C1 segment of cervical spinal cord (tissue), 14 donors: ENCODE measurements at regions not wholly inside any gene's neighbourhood (a gene's known extent, or its start where the extent isn't known, plus 50 kb on each side); places are given as distances from the start of the nearest gene placed in this dataset.
A peak's percentile ranks its signal among the peaks of the same experiment; 100 is the strongest.
"Not testable (repeated sequence)": the region's sequence is repeated elsewhere in the genome, so short reads cannot be mapped to it uniquely, and the experiment has no call there.

ENCODE experiments used
- DNase-seq, 14 donors: peaks; one replicate each; lab custom pipeline; 2025; lab: John Stamatoyannopoulos, UW

- no peak for DNase-seq
Observed at GRCh38 chr2:57156231-57156924, 890.2 kb upstream of the VRK2 start.

DNA sequence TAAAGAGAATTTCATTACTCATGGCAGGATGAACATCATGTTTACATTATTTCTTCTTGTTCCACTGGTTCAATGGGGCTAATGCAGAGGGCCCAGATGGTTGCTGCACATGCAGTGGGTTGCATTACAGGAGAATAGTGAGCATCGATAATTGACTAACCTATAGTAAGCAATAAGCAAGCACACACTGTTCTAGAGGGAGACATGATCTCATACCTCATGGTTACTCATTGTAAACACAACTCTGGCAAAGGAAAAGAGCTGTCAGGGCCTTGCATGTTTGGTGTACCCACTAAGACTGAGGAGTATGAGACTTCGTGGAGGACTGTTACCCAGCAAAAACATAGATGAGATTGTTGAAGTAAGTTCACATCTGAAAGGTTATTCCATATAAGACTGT is 885.6 kb upstream of the VRK2 start:
- no peak for DNase-seq

GRCh38 chr2:57177176-57177575 is 869.4 kb upstream of the VRK2 start:
- DNase-seq, result no peak

GRCh38 chr2:57180042-57180567 is 866.5 kb upstream of the VRK2 start:
- DNase-seq, result no peak

DNA sequence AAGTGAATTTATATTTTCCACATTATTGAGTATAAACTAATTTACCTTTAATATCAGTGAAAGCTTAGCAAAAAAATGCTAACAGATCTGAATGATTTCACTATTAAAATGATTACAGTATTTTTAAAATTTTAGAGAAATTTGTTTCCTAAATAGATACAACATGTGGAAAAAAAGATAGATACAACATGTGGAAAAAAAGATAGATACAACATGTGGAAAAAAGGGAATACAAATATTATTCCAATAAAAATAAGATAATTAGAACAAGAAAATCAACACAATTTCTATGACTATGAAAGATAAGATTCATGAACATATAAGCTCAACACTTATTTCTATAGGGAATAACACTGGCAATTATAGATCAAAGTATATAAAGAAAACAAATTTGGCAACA is 865.9 kb upstream of the VRK2 start:
- DNase-seq, result no peak

GRCh38 chr2:57181315-57182038 is 865.1 kb upstream of the VRK2 start:
- DNase-seq, result no peak

DNA sequence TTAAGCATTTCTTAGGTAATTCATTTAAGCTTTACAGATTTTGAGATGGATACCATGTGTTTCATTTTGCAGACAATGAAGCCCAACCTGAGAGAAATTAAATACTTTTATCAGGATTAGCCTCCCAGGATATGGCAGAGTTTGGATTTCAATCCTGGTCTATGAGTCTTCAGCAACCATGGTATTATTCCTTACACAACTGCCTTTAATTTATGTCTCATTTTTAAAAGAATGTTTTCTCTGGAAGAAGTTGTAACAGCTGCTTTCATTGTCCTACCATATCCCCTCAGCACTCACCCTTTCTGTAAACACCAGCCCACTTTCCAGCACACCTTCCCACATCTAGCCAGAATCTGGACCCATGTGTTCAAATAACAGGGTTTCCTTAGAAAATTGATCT is 863.7 kb upstream of the VRK2 start:
- DNase-seq, result no peak

DNA sequence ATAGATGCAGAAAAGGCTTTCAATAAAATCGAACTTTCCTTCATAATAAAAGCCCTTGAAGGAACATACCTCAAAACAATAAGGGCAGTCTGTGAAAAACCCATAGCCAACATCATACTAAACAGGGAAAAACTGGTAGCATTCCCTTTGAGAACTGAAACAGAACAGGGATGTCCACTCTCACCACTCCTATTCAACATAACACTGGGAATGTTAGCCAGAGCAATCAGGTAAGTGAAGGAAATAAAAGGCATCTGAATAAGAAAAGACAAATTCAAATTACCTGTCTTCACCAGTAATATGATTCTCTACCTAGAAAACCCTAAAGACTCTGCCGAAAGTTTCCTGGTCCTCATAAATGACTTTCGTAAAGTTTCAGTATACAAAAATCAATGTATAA is 861.0 kb upstream of the VRK2 start:
- DNase-seq, result no peak

- no peak for DNase-seq
Observed at GRCh38 chr2:57190007-57190406, 856.6 kb upstream of the VRK2 start.

- no peak for DNase-seq
Observed at GRCh38 chr2:57199663-57200062, 846.9 kb upstream of the VRK2 start.

- no peak for DNase-seq
Observed at GRCh38 chr2:57204364-57204763, 842.2 kb upstream of the VRK2 start.

- no peak for DNase-seq
Observed at GRCh38 chr2:57205241-57205640, 841.4 kb upstream of the VRK2 start.

GRCh38 chr2:57207191-57207590 is 839.4 kb upstream of the VRK2 start:
- no peak for DNase-seq

GRCh38 chr2:57209799-57210198 is 836.8 kb upstream of the VRK2 start:
- no peak for DNase-seq

DNA sequence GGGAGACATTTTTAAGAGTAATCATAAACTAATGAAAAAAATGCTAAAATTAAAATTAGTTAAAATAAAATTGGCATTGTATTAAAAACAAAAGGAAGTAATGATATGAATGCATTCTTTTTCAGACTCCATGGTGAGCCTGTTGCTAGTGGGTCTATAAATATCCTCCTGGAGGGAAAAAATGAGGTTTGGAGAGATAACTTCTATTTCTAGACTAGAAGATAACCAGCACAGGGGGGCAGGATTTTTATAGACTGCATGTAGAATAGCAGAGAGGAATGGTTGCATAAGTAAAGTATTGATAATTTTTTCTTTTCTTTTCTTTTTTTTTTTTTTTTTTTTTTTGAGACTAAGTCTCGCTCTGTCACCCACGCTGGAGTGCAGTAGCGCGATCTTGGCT is 835.8 kb upstream of the VRK2 start:
- DNase-seq, result no peak

GRCh38 chr2:57217013-57217412 is 829.6 kb upstream of the VRK2 start:
- DNase-seq, result peak in 1 of 14 donors; percentile 0

DNA sequence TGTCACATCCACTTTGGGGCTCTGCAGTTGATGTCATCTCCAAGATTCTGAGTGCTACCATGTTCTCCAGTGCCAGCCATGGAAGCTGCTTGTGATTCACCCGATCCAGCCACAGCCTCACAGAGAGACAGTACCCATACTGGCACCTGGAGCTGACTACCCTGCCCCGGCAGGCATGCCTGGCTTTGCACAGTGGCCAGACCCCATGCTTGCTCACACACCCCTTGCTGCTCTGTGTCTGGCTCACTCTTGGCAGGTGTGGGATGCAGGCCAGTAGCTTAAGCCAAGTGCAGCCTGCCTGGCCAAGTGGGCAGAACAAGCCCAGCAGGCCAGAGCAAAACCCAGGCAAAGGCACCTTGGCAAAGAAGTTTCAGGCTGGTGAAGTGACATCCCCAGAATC is 828.4 kb upstream of the VRK2 start:
- no peak for DNase-seq

DNA sequence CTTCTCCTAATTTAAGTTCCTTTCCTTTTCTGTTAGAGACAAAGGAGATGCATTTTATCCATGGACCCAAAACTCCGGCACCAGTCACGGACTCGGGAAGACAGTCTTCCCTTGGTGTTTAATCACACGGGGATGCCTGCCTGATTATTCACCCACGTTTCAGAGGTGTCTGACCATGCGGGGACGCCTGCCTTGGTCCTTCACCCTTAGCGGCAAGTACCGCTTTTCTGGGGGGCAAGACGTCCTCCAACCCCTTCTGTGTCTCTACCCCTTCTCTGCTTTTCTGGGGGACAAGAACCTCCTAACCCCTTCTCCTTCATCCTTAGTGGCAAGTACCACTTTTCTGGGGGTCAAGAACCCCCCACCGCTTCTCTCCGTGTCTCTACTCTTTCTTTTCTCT is 816.9 kb upstream of the VRK2 start:
- DNase-seq, result not testable (repeated sequence)

DNA sequence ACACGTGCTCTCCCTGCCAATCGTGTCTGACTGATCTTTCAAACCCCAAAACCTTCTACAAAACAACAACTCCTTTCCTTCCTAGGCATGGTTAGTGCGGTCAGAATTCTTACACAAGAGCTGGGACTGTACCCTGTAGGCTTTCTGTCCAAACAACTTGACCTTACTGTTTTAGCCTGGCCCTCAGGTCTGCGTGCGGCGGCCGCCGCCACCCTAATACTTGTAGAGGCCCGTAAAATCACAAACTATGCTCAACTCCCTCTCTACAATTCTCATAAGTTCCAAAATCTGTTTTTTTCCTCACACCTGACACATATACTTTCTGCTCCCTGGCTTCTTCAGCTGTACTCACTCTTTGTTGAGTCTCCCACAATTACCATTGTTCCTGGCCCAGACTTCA is 814.3 kb upstream of the VRK2 start:
- not testable (repeated sequence) for DNase-seq

DNA sequence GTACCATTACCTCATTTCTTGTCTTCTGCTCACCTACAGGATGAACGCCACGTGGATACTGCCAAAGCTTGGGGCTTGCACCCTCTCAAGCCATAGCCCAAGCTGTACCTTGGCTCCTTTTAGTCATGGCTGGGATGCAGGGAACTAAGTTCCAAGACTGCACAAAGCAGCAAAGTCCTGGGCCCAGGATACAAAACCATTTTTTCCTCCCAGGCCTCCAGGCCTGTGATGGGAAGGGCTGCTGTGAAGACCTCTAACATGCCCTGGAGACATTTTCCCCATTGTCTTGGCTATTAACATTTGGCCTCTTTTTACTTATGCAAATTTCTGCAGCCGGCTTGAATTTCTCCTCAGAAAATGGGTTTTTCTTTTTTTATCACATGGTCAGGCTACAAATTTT is 795.1 kb upstream of the VRK2 start:
- DNase-seq, result not testable (repeated sequence)

GRCh38 chr2:57276408-57276807 is 770.2 kb upstream of the VRK2 start:
- DNase-seq, result not testable (repeated sequence)

GRCh38 chr2:57278451-57278850 is 768.2 kb upstream of the VRK2 start:
- DNase-seq, result no peak

- DNase-seq, result no peak
Observed at GRCh38 chr2:57291209-57291608, 755.4 kb upstream of the VRK2 start.
